ENCODE measurements at regions not wholly inside any gene's neighbourhood (a gene's known extent, or its start where the extent isn't known, plus 50 kb on each side); places are given as distances from the start of the nearest gene placed in this dataset.

GRCh38 chr1:239545466-239545865 is 159.1 kb downstream of the CHRM3 start:
- Histone ChIP-seq H3K27me3 (no peaks in the 10 kb centered on the region), H3K4me1 (no peaks in the 10 kb centered on the region), H3K9me3 (no peaks in the 10 kb centered on the region), H3K36me3 (no peaks in the 10 kb centered on the region), H3K4me3 (no peak overlapping the region), H3K27ac (no peak overlapping the region)
- DNase-seq (ENCODE audit: extremely low spot score in 2 of 2), result no peak
- intact Hi-C loops (cut with DNase I), result no loop called here
- TF ChIP-seq CTCF (IDR thresholded peaks at IDR 0.05), result no peak
- TF ChIP-seq POLR2A (IDR thresholded peaks at IDR 0.05), result no peak
- TF ChIP-seq POLR2AphosphoS5 (IDR thresholded peaks at IDR 0.05; ENCODE audit: insufficient read depth in 1 of 2, low read depth in 1 of 2), result no peak

- Histone ChIP-seq H3K4me3 (no peak overlapping the region), H3K27ac (no peak overlapping the region)
Observed at GRCh38 chr1:239547987-239548386, 161.6 kb downstream of the CHRM3 start.

GRCh38 chr1:239550178-239550577 is 163.8 kb downstream of the CHRM3 start:
- Histone ChIP-seq H3K4me3 (no peak overlapping the region), H3K27me3 (no peaks in the 10 kb centered on the region), H3K27ac (no peak overlapping the region), H3K36me3 (no peaks in the 10 kb centered on the region), H3K4me1 (no peaks in the 10 kb centered on the region), H3K9me3 (no peaks in the 10 kb centered on the region)
- TF ChIP-seq POLR2A (IDR thresholded peaks at IDR 0.05) (no peak), CTCF (IDR thresholded peaks at IDR 0.05) (no peak), POLR2AphosphoS5 (IDR thresholded peaks at IDR 0.05; ENCODE audit: insufficient read depth in 1 of 2, low read depth in 1 of 2) (no peak)
- DNase-seq (ENCODE audit: extremely low spot score in 2 of 2), result no peak
- intact Hi-C loops (cut with DNase I), result no loop called here

More at GRCh38 chr1:239547987-239548386, 161.6 kb downstream of the CHRM3 start:
- TF ChIP-seq POLR2AphosphoS5 (IDR thresholded peaks at IDR 0.05; ENCODE audit: insufficient read depth in 1 of 2, low read depth in 1 of 2), result no peak
- no peak for TF ChIP-seq POLR2A (IDR thresholded peaks at IDR 0.05)
- TF ChIP-seq CTCF (IDR thresholded peaks at IDR 0.05), result no peak
- intact Hi-C loops (cut with DNase I), result no loop called here
- no peak for DNase-seq (ENCODE audit: extremely low spot score in 2 of 2)
- Histone ChIP-seq H3K27me3 (no peaks in the 10 kb centered on the region), H3K36me3 (no peaks in the 10 kb centered on the region), H3K4me1 (no peaks in the 10 kb centered on the region), H3K9me3 (no peaks in the 10 kb centered on the region)

GRCh38 chr1:239555350-239555749 is 169.0 kb downstream of the CHRM3 start:
- H3K36me3 ChIP-seq, result no peaks in the 10 kb centered on the region
- TF ChIP-seq POLR2A (IDR thresholded peaks at IDR 0.05) (no peak), POLR2AphosphoS5 (IDR thresholded peaks at IDR 0.05; ENCODE audit: insufficient read depth in 1 of 2, low read depth in 1 of 2) (no peak), CTCF (IDR thresholded peaks at IDR 0.05) (no peak)
- H3K4me1 ChIP-seq, result no peaks in the 10 kb centered on the region
- H3K27me3 ChIP-seq, result no peaks in the 10 kb centered on the region
- intact Hi-C loops (cut with DNase I), result no loop called here
- no peak overlapping the region for H3K27ac ChIP-seq
- no peaks in the 10 kb centered on the region for H3K9me3 ChIP-seq
- H3K4me3 ChIP-seq, result no peak overlapping the region
- no peak for DNase-seq (ENCODE audit: extremely low spot score in 2 of 2)

GRCh38 chr1:239558559-239558958 is 172.2 kb downstream of the CHRM3 start:
- Histone ChIP-seq H3K4me1 (no peaks in the 10 kb centered on the region), H3K9me3 (no peaks in the 10 kb centered on the region), H3K27me3 (no peaks in the 10 kb centered on the region), H3K4me3 (no peak overlapping the region), H3K36me3 (no peaks in the 10 kb centered on the region), H3K27ac (no peak overlapping the region)
- no peak for DNase-seq (ENCODE audit: extremely low spot score in 2 of 2)
- no peak for TF ChIP-seq POLR2A (IDR thresholded peaks at IDR 0.05)
- no peak for TF ChIP-seq CTCF (IDR thresholded peaks at IDR 0.05)
- no peak for TF ChIP-seq POLR2AphosphoS5 (IDR thresholded peaks at IDR 0.05; ENCODE audit: insufficient read depth in 1 of 2, low read depth in 1 of 2)
- intact Hi-C loops (cut with DNase I), result no loop called here

Data from vagina (tissue), 2 donors.